HG02759 (cell line): ENCODE measurements at regions not wholly inside any gene's neighbourhood (a gene's known extent, or its start where the extent isn't known, plus 50 kb on each side); places are given as distances from the start of the nearest gene placed in this dataset.
A peak's percentile ranks its signal among the peaks of the same experiment; 100 is the strongest.
"Not testable (repeated sequence)": the region's sequence is repeated elsewhere in the genome, so short reads cannot be mapped to it uniquely, and the experiment has no call there.

Experiments
- ATAC-seq: cut with Tn5 transposase; IDR thresholded peaks from one replicate; pipeline ENCODE4 v1.9.1; 2021; ENCODE audit warnings: mild to moderate bottlenecking, moderate library complexity; ENCODE audit not compliant: unreplicated experiment

- ATAC-seq = no peak
These were observed 100.1 kb upstream of the BET1 start for GRCh38 chr7:94104301-94104700.

- peak; percentile 58 for ATAC-seq
These were observed 105.4 kb upstream of the BET1 start for GRCh38 chr7:94109556-94109955.

GRCh38 chr7:94111009-94111408, 106.9 kb upstream of the BET1 start:
- peak; percentile 61 for ATAC-seq

- ATAC-seq = no peak
These were observed 111.2 kb upstream of the BET1 start for GRCh38 chr7:94115316-94115715.

GRCh38 chr7:94123136-94123535, 119.0 kb upstream of the BET1 start:
- ATAC-seq = no peak

- ATAC-seq = no peak
These were observed 122.9 kb upstream of the BET1 start for GRCh38 chr7:94127026-94127425.

- ATAC-seq = no peak
These were observed 123.9 kb upstream of the BET1 start for GRCh38 chr7:94128072-94128471.

GRCh38 chr7:94129443-94130140, 125.4 kb upstream of the BET1 start:
- ATAC-seq = no peak

- ATAC-seq = no peak
These were observed 126.6 kb upstream of the BET1 start for GRCh38 chr7:94130716-94131115.

GRCh38 chr7:94133460-94133859, 129.3 kb upstream of the BET1 start:
- ATAC-seq = peak; percentile 49

- ATAC-seq = no peak
These were observed 131.0 kb upstream of the BET1 start for GRCh38 chr7:94135180-94135579.

- ATAC-seq = no peak
These were observed 138.1 kb upstream of the BET1 start for GRCh38 chr7:94142281-94142680.

- no peak for ATAC-seq
These were observed 141.4 kb upstream of the BET1 start for GRCh38 chr7:94145602-94146001.

- ATAC-seq = no peak
These were observed 142.3 kb upstream of the BET1 start for GRCh38 chr7:94146408-94146807.

- no peak for ATAC-seq
These were observed 145.8 kb upstream of the BET1 start for GRCh38 chr7:94149789-94150545.

- no peak for ATAC-seq
These were observed 150.0 kb upstream of the BET1 start for GRCh38 chr7:94154182-94154581.

- ATAC-seq = no peak
These were observed 150.7 kb upstream of the BET1 start for GRCh38 chr7:94154858-94155257.

- ATAC-seq = not testable (repeated sequence)
These were observed 153.6 kb upstream of the BET1 start for GRCh38 chr7:94157659-94158306.

- peak; percentile 95 for ATAC-seq
These were observed 156.7 kb upstream of the BET1 start for GRCh38 chr7:94160719-94161435.

- no peak for ATAC-seq
These were observed 157.3 kb upstream of the BET1 start for GRCh38 chr7:94161476-94161875.

- no peak for ATAC-seq
These were observed 165.5 kb upstream of the BET1 start for GRCh38 chr7:94169682-94170081.
